ENCODE measurements at regions not wholly inside any gene's neighbourhood (a gene's known extent, or its start where the extent isn't known, plus 50 kb on each side); places are given as distances from the start of the nearest gene placed in this dataset.

DNA sequence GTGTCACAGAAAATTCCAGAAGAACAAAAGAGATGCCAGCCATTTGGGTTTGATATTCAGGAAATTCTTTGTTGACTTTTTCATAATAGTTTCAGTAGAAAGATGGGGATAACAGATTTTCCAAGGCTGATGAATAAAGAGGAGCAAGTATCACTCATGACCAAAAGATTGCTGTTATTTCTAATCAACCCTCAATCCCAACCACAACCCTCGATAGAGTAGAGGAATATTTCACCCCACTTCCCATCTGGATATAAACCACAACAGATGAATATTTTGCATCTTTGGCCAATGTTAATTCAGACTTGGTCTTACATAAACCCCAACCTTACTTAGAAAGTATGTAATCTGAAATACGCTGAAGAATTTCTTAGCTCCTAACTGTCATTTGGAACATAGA, 232.4 kb downstream of the SEC16B start:
- DNase-seq (ENCODE audit: low spot score in 2 of 2): no peak
- no peaks in the 10 kb centered on the region for H3K36me3 Mint-ChIP-seq
- no peaks in the 10 kb centered on the region for H3K4me1 Mint-ChIP-seq
- H3K27ac Mint-ChIP-seq: no peak overlapping the region
- H3K4me3 Mint-ChIP-seq: no peak overlapping the region
- H3K9me3 Mint-ChIP-seq: no peaks in the 10 kb centered on the region
- no peak for ATAC-seq

DNA sequence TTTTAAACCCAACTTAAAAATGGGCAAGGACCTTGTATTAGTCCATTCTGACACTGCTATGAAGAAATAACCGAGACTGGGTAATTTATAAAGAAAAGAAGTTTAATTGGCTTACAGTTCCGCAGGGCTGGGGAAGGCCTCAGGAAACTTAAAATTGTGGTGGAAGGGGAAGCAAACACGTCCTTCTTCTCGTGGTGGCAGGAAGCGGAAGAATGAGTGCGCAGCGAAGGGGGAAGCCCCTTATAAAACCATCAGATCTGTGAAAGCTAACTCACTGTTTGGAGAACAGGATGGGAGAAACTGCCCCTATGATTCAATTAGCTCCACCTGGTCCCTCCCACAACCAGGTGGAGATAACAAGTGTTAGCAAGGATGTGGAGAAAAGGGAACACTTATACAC, 237.7 kb downstream of the SEC16B start:
- no peak for DNase-seq (ENCODE audit: low spot score in 2 of 2)
- H3K36me3 Mint-ChIP-seq: no peaks in the 10 kb centered on the region
- H3K27ac Mint-ChIP-seq: no peak overlapping the region
- ATAC-seq: no peak
- no peaks in the 10 kb centered on the region for H3K4me1 Mint-ChIP-seq
- no peak overlapping the region for H3K4me3 Mint-ChIP-seq
- peaks cover 18% of the 10 kb centered on the region for H3K9me3 Mint-ChIP-seq

DNA sequence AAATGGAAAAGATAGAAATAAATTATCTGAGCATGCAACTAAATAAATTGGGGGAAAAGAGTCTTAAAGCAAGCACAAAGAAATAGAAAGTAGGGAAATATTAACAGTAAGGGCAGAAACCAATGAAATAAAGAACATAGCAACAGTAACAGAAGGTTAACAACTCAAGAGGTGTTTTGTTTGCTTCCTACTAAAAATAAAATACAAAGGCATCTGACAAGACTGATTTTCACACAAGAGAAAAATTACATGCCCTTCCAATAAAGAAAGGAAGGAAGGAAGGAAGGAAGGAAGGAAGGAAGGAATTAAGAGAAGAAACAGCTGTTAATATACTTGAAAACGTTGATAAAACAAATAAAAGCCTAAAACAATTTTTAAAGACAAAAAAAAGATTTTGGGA, 240.2 kb downstream of the SEC16B start:
- ATAC-seq (no peak), DNase-seq (ENCODE audit: low spot score in 2 of 2) (no peak)
- Mint-ChIP-seq H3K4me1 (no peaks in the 10 kb centered on the region), H3K4me3 (no peak overlapping the region), H3K9me3 (peaks cover 28% of the 10 kb centered on the region), H3K27ac (no peak overlapping the region), H3K36me3 (no peaks in the 10 kb centered on the region)

DNA sequence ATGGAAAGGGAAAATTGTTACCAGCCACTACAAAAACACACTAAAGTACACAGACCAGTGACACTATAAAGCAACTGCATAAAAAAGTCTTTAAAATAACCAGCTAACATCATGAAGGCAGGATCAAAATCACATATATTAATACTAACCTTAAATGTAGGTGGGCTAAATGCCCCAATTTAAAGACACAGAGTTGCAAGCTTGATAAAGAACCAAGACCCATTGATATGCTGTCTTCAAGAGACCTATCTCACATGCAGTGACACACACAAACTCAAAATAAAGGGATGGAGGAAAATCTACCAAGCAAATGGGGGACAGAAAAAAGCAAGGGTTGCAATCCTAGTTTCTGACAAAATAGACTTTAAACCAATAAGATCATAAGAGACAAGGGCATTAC, 246.3 kb downstream of the SEC16B start:
- H3K4me3 Mint-ChIP-seq: no peak overlapping the region
- H3K9me3 Mint-ChIP-seq: peaks cover 33% of the 10 kb centered on the region
- H3K36me3 Mint-ChIP-seq: no peaks in the 10 kb centered on the region
- ATAC-seq (no peak), DNase-seq (ENCODE audit: low spot score in 2 of 2) (no peak)
- no peaks in the 10 kb centered on the region for H3K4me1 Mint-ChIP-seq
- H3K27ac Mint-ChIP-seq: no peak overlapping the region

DNA sequence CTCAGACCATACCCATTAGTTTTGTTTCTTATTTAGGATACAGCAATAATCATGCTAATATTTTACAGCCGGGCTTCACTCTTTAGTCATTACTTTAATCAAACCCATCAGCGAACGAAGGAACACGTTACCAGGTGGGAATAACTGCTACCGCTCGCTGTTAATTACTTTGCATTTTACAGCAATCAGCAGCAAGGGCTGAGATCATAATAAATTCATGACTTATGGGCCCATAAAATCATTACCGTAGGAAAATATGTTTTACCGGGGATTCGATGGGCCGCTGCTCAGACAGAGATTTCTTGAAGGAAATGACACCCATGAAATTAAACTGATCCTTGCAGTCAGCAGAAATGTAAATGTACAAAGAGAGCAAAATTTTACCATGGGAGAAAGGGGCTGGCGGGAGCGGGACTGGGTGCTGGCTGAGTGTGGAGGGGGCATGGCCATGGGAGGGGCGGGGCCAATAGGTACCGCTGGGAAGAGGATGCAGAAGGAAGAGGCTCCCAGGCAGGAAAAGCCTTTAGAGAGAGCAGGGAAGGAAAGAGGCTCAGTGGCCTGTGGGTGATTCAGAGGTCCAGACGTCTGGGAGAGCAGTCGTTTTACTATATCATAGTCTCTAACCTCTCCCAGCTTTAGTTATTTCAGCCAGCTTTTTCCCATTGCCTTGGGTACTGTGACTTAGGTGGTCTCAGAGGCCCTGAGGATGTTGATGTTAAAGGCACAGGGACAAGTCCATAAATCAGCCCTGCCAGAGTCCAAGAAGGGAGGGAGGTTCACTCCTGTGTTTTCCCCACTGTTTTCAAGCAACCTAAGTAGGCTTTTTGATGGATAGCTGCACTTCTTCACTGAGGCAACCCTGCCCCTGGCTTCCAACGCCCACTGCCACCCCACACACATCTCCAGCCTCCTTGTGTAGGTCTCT, 258.9 kb downstream of the SEC16B start:
- ATAC-seq (no peak), DNase-seq (ENCODE audit: low spot score in 2 of 2) (no peak)
- Mint-ChIP-seq H3K4me1 (no peaks in the 10 kb centered on the region), H3K9me3 (peaks cover 17% of the 10 kb centered on the region), H3K4me3 (no peak overlapping the region), H3K36me3 (no peaks in the 10 kb centered on the region), H3K27ac (no peak overlapping the region)

DNA sequence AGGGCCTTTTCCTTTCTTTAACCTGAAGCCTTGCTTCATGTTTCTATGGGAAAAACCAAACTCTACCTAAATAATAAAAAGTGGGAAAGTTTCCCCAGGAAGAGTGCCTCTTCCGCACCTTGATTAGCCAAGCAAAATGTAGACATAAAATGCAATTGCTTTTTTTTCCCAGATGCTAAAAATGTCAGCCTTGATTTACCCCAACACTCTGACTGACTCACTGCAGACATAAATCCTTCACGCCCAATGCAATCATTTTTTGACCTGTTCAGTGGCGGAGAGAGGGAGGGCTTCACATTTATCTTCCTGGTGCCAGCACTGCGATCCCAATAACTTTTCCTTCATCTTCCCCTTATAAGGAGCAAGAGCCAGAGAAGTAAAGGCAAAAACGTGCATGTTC, 261.5 kb downstream of the SEC16B start:
- H3K9me3 Mint-ChIP-seq: peaks cover 18% of the 10 kb centered on the region
- no peaks in the 10 kb centered on the region for H3K36me3 Mint-ChIP-seq
- H3K27ac Mint-ChIP-seq: no peak overlapping the region
- H3K4me1 Mint-ChIP-seq: no peaks in the 10 kb centered on the region
- ATAC-seq (no peak), DNase-seq (ENCODE audit: low spot score in 2 of 2) (no peak)
- no peak overlapping the region for H3K4me3 Mint-ChIP-seq

DNA sequence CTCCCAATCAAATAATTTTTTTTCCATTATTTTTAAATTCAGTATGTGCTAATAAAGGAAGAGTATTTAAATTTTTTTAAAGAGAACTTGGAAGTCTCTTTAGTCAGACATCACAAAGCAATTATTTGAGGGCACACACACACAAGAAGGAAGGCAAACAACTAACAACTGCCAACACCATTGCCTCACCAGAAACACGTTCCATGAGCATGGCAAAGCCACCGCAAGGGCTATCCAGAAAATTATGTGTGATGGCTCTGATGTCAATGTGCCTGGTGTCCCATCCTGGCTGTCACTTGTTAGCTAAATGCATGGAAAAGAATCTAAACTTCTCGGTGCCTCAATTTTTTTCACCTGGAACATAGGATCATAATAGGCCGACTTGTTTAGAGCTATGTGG, 262.9 kb downstream of the SEC16B start:
- Mint-ChIP-seq H3K27ac (no peak overlapping the region), H3K4me3 (no peak overlapping the region), H3K4me1 (no peaks in the 10 kb centered on the region), H3K36me3 (no peaks in the 10 kb centered on the region), H3K9me3 (peaks cover 25% of the 10 kb centered on the region)
- DNase-seq (ENCODE audit: low spot score in 2 of 2) (no peak), ATAC-seq (no peak)

DNA sequence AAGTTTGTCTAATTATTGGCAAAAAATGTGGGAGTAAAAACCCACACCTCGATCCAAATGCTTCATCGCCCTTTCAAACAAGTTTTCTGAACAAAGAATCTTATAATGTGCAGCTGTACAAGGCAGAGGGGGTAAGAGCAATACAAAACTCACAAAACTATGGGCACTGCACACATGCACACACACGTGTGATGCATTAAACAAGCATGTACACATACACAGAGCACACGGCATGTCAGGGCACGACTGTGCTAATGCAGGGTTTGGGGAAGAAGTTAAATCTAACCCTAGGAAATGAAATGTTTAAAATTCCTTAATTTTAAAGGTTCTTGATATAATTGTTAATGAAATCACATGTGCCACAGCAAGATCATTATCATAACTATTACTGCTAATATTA, 264.0 kb downstream of the SEC16B start:
- peaks cover 29% of the 10 kb centered on the region for H3K9me3 Mint-ChIP-seq
- no peak overlapping the region for H3K4me3 Mint-ChIP-seq
- no peaks in the 10 kb centered on the region for H3K36me3 Mint-ChIP-seq
- ATAC-seq: no peak
- no peak overlapping the region for H3K27ac Mint-ChIP-seq
- H3K4me1 Mint-ChIP-seq: no peaks in the 10 kb centered on the region
- no peak for DNase-seq (ENCODE audit: low spot score in 2 of 2)

DNA sequence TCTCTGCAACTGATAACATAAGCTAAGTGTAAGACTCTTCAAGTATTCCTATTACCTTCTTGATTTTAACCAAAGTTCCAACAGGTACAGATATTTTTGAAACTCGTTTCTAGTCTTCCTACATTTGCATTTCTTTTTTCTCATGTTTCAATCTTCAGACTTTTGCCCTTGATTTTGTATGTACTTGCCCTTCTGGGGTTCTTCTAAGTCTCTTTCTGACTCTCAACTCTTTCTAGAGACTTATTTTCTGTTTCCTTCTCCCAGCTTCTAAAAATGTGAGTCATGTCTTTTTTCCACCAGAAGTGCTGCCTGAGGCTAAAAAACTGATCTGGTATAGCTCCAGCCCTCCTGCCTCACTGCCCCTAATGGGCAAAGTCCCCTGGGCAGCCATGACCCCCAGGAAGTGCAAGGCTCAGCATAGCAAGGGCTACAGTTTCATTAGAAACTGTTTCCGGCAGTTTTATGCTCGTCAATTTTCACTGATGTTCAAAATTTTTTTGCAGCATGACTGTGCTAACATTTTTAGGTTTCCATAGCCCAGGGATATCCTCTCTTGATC, 265.9 kb downstream of the SEC16B start:
- DNase-seq (ENCODE audit: low spot score in 2 of 2) (no peak), ATAC-seq (no peak)
- no peaks in the 10 kb centered on the region for H3K4me1 Mint-ChIP-seq
- peaks cover 18% of the 10 kb centered on the region for H3K9me3 Mint-ChIP-seq
- H3K27ac Mint-ChIP-seq: no peak overlapping the region
- H3K36me3 Mint-ChIP-seq: no peaks in the 10 kb centered on the region
- no peak overlapping the region for H3K4me3 Mint-ChIP-seq

DNA sequence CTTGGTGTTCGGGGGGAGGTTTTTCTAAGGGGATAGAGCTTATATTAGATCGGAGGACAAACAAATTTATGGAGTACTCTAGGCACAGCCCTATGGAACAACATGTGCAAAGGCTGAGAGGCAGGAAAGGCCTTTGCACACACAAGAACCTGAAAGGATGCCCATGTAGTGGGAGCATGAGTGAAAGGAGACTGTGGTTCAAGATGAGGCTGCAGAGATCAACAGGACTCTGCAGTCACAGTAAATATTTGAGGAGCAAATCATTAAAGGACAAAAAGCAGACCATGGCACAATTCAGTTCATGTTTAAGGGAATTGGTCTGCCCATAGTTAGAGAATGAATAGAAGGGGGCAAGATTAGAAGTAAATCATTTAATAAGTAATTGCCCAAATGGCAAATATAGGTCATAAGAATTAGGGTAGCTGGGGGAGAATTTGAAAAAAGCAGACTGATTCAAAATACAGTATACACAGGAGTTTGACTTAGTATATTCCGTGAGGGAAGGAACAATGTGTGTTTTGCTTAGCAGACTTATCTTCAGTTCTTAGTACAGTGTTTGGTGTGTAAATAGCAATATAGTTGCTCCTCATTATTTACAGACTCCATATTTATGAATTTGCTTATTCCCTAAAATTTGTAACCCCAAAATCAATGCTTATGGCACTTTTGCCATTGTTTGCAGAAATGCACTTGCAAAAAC, 268.1 kb downstream of the SEC16B start:
- Mint-ChIP-seq H3K27ac (no peak overlapping the region), H3K36me3 (no peaks in the 10 kb centered on the region), H3K4me3 (no peak overlapping the region), H3K9me3 (peaks cover 18% of the 10 kb centered on the region), H3K4me1 (no peaks in the 10 kb centered on the region)
- ATAC-seq (no peak), DNase-seq (ENCODE audit: low spot score in 2 of 2) (no peak)

DNA sequence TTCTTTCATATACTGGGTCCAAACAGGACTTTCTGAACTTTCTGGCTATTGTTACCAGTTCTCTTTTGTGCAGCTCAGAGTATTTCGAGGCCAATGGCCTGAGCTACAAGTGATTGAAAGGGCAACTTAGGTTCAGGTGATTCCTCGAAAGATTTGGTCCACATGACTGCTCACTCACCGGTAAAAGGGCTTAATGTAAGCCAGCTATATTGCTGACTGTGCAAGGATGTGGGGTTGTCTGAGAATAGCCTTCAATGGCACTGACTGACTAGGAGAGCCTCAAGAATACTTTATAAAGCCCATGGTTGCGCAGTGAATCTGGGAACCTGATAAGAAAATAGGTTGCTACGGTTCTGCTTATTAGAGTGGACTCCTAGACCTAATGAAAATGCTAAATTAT, 269.0 kb downstream of the SEC16B start:
- Mint-ChIP-seq H3K36me3 (no peaks in the 10 kb centered on the region), H3K9me3 (peaks cover 18% of the 10 kb centered on the region), H3K27ac (no peak overlapping the region), H3K4me1 (no peaks in the 10 kb centered on the region), H3K4me3 (no peak overlapping the region)
- DNase-seq (ENCODE audit: low spot score in 2 of 2): no peak
- no peak for ATAC-seq

DNA sequence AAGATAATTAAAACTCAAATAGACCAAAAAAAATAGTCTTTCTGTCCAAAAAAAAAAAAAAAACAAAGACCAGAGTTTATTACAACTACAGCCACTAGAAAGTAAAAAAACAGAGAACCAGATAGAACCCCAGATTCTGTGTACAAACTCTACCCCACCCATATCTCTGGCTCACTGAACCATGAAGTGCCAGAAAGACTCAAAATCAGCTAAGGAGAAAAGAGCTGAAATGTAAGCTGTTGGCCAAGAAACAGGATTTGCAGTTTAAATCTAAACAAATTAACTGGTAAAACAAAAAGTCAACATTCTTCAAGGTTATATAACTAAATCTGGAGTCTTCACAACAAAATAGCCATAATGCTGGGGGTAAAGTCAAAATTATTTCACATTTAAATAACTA, 278.9 kb downstream of the SEC16B start:
- DNase-seq (ENCODE audit: low spot score in 2 of 2) (no peak), ATAC-seq (no peak)
- peaks cover 23% of the 10 kb centered on the region for H3K9me3 Mint-ChIP-seq
- no peak overlapping the region for H3K4me3 Mint-ChIP-seq
- H3K4me1 Mint-ChIP-seq: no peaks in the 10 kb centered on the region
- H3K36me3 Mint-ChIP-seq: no peaks in the 10 kb centered on the region
- H3K27ac Mint-ChIP-seq: no peak overlapping the region

DNA sequence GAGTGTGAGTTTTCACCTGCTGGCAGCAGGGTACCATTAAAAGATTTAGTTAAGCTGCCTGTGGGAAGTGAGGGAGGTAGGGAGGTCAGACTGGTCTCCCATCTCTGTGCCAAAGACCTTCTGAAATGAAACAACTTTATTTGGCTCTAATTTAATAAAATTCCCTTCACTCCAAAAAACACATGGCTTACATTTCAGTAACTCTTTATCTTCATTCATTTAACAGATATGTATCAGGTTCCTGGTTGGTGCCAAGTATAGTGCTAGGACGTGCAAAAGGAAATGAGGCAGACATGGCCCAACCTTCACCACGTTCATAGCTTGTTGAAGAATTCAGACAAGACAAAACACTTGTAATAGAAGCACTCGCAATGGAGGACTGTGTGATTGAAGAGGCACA, 282.3 kb downstream of the SEC16B start:
- no peak for ATAC-seq
- no peaks in the 10 kb centered on the region for H3K4me1 Mint-ChIP-seq
- no peak overlapping the region for H3K27ac Mint-ChIP-seq

DNA sequence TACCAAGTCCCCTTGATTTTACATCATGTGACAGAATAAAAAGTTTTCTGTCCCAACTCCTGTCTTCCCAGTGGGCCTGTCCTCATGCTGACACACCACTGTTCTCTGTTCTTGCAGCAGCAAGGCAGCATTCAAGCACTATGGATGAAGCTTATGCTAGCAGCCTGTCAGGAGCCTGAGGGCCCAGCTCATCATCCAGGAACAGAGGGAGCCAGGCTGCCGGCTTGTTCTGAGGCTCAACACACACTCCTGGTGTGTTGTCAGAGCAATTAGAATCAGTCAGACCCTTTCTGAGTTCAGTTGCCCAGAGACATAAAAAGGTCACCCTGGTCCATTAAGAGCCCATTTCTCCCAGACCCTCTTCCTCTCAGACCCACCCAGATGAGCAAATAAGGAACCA, 282.9 kb downstream of the SEC16B start:
- peaks cover 23% of the 10 kb centered on the region for H3K9me3 Mint-ChIP-seq
- no peaks in the 10 kb centered on the region for H3K4me1 Mint-ChIP-seq
- H3K36me3 Mint-ChIP-seq: no peaks in the 10 kb centered on the region
- H3K4me3 Mint-ChIP-seq: no peak overlapping the region
- H3K27ac Mint-ChIP-seq: no peak overlapping the region
- no peak for DNase-seq (ENCODE audit: low spot score in 2 of 2)
- no peak for ATAC-seq

More for the DNA sequence above, 282.3 kb downstream of the SEC16B start:
- H3K36me3 Mint-ChIP-seq: no peaks in the 10 kb centered on the region
- peaks cover 25% of the 10 kb centered on the region for H3K9me3 Mint-ChIP-seq
- DNase-seq (ENCODE audit: low spot score in 2 of 2): no peak
- no peak overlapping the region for H3K4me3 Mint-ChIP-seq

DNA sequence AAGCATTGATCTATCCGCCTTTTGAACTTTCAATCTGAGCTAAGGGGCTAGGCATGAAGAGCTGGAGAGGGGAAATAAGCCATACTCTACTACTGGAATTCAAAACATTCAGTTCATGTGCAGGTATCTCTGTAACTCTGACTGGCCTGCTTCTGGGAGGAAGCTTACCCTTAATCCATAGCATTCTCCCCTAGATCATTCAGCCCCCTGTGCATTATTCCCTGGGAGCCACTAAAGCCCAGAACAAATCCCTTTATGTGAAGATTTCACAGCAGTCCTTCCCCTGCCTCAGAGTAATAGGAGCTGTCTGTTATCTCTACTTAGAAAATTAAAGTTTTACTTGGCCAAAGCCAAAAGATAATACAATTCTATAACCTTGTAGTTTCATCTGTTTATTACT, 300.7 kb downstream of the SEC16B start:
- no peak for DNase-seq (ENCODE audit: low spot score in 2 of 2)
- H3K9me3 Mint-ChIP-seq: peaks cover 9% of the 10 kb centered on the region
- H3K4me1 Mint-ChIP-seq: no peaks in the 10 kb centered on the region
- no peak overlapping the region for H3K4me3 Mint-ChIP-seq
- no peak for ATAC-seq
- no peaks in the 10 kb centered on the region for H3K36me3 Mint-ChIP-seq
- no peak overlapping the region for H3K27ac Mint-ChIP-seq

DNA sequence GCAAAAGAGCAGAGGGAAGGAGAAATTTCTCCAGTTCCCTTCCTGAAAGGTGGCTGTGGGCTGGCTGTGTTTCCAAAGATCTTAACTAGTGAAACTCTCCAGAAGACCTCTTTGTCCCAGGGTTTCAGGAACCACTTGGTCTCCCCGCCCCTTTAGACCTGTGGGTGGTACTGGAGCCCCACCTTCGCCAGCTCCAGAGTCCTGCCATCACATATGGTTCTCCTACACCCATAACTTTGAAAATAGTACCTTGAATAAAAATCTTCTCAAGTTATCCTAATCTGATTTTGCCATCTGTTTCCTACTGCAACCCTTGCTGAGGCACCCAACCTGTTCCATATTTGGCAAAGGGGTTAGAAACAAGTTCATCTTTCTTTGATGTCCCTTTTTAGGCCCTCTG, 303.9 kb downstream of the SEC16B start:
- Mint-ChIP-seq H3K36me3 (no peaks in the 10 kb centered on the region), H3K4me1 (no peaks in the 10 kb centered on the region)

More for the DNA sequence above, 303.9 kb downstream of the SEC16B start:
- ATAC-seq (no peak), DNase-seq (ENCODE audit: low spot score in 2 of 2) (no peak)
- H3K4me3 Mint-ChIP-seq: no peak overlapping the region
- no peak overlapping the region for H3K27ac Mint-ChIP-seq
- H3K9me3 Mint-ChIP-seq: peaks cover 12% of the 10 kb centered on the region
